BE2C (cell line): ENCODE measurements at regions not wholly inside any gene's neighbourhood (a gene's known extent, or its start where the extent isn't known, plus 50 kb on each side); places are given as distances from the start of the nearest gene placed in this dataset.

Experiments used
- DNase-seq: peaks from one replicate; pipeline ENCODE4 v3.0.0-alpha.2; 2020
- H3K27me3 ChIP-seq: fragments of 250-450 bp; sonication (Bioruptor Pico); 2 replicates; pipeline ENCODE4 v1.5.1; 2020; ENCODE audit warnings: mild to moderate bottlenecking
- H3K36me3 ChIP-seq: fragments of 250-450 bp; sonication (Bioruptor Pico); 2 replicates; pipeline ENCODE4 v1.5.1; 2020; ENCODE audit warnings: mild to moderate bottlenecking
- H3K4me1 ChIP-seq: fragments of 250-450 bp; sonication (Bioruptor Pico); 2 replicates; pipeline ENCODE4 v1.5.1; 2020
- H3K4me3 ChIP-seq: 2 replicates; pipeline ENCODE4 v1.5.1; 2011; ENCODE audit warnings: low read depth, low read length
- H3K9me3 ChIP-seq: fragments of 250-450 bp; sonication (Bioruptor Pico); 2 replicates; pipeline ENCODE4 v1.5.1; 2020
- TF ChIP-seq, protein P1 (sequence below): IDR thresholded peaks from 2 replicates; pipeline ENCODE4 v1.5.1; 2012; ENCODE audit warnings: mild to moderate bottlenecking, low read depth, low read length

DNA sequence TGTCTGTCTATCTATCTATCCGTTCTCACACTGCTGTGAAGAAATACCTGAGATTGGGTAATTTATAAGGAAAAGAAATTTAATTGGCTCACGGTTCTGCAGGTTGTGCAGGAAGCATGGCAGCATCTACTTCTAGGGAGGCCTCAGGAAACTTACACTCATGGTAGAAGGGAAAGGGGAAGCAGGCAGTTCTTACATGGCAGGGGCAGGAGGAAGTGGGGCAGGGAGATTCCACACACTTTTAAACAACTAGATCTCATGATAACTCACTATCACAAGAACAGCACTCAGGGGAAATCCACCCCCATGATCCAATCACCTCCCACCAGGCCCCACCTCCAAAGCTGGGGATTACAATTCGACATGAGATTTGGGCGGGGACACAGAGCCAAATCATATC lies 105.3 kb downstream of the SLC10A2 start:
- no peaks in the 10 kb centered on the region for H3K9me3 ChIP-seq
- peaks cover 12% of the 10 kb centered on the region for H3K27me3 ChIP-seq
- TF ChIP-seq, protein P1, sequence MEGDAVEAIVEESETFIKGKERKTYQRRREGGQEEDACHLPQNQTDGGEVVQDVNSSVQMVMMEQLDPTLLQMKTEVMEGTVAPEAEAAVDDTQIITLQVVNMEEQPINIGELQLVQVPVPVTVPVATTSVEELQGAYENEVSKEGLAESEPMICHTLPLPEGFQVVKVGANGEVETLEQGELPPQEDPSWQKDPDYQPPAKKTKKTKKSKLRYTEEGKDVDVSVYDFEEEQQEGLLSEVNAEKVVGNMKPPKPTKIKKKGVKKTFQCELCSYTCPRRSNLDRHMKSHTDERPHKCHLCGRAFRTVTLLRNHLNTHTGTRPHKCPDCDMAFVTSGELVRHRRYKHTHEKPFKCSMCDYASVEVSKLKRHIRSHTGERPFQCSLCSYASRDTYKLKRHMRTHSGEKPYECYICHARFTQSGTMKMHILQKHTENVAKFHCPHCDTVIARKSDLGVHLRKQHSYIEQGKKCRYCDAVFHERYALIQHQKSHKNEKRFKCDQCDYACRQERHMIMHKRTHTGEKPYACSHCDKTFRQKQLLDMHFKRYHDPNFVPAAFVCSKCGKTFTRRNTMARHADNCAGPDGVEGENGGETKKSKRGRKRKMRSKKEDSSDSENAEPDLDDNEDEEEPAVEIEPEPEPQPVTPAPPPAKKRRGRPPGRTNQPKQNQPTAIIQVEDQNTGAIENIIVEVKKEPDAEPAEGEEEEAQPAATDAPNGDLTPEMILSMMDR: no peak
- no peaks in the 10 kb centered on the region for H3K36me3 ChIP-seq
- no peak for DNase-seq
- H3K4me3 ChIP-seq: no peak overlapping the region
- H3K4me1 ChIP-seq: no peaks in the 10 kb centered on the region

DNA sequence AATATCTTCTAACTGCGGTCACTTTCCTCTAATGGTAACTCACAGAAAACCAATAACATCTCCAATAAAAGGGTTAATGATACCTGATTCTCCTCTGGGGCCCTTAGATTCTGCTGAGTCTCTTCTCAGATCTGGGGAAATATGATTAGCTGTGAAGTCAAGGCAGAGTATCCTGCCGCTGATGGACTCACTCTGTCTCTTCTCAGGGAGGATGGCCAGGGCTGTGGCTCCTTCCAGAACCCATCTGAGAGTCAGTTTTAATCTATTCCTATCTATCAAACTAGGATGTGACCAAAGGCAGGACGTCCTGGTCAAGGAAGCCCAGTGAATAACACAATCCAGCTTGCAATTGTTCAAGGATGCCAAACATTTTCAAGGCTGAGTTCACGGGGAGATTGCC lies 109.8 kb downstream of the SLC10A2 start:
- Histone ChIP-seq H3K27me3 (peaks cover 6% of the 10 kb centered on the region), H3K9me3 (no peaks in the 10 kb centered on the region), H3K4me1 (no peaks in the 10 kb centered on the region), H3K4me3 (no peak overlapping the region), H3K36me3 (no peaks in the 10 kb centered on the region)
- no peak for DNase-seq
- TF ChIP-seq, protein P1: no peak

DNA sequence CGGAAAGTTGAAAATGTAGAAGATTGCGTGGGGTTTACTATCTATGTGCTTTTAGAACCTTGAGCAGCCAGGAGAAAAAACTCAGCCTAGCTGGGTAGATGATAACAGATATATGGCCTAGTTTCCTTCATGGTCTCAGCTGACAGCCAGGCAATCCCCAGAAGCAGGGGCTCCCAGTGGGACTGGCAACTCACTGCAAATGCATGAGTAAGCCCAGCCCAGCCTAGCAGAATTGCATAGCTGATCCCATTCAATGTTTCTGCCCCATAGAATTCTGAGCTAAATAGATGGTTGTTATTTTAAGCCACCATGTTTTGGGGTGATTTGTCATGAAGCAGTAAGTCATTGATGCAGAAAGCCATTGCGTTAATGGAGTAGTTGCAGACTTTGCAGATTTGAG lies 108.5 kb downstream of the ERCC5 start:
- no peak for DNase-seq
- no peaks in the 10 kb centered on the region for H3K4me1 ChIP-seq
- no peaks in the 10 kb centered on the region for H3K9me3 ChIP-seq
- no peak overlapping the region for H3K4me3 ChIP-seq
- H3K36me3 ChIP-seq: no peaks in the 10 kb centered on the region
- peaks cover 6% of the 10 kb centered on the region for H3K27me3 ChIP-seq
- TF ChIP-seq, protein P1: no peak

DNA sequence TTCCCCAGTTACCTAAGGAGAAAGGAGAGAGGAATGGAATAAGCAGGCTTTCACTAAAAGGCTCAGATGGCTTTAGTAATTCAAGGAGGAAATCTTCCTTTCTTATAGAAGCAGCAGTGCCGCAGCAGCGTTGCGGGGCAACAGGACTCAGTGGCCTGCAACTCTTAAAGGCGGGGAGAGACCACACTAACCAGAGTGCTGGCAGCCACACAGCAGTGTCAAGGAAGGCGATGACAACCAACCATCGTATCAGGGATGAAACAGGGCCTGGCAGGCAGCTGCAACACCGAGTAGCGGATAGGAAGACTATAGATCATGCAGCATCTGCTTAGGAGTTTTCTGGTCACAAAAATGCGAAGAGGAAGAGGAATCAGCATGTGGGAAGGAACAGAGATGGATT lies 106.0 kb downstream of the ERCC5 start:
- no peak for DNase-seq
- Histone ChIP-seq H3K36me3 (no peaks in the 10 kb centered on the region), H3K9me3 (no peaks in the 10 kb centered on the region), H3K27me3 (peaks cover 18% of the 10 kb centered on the region), H3K4me3 (no peak overlapping the region), H3K4me1 (no peaks in the 10 kb centered on the region)
- TF ChIP-seq, protein P1: no peak

DNA sequence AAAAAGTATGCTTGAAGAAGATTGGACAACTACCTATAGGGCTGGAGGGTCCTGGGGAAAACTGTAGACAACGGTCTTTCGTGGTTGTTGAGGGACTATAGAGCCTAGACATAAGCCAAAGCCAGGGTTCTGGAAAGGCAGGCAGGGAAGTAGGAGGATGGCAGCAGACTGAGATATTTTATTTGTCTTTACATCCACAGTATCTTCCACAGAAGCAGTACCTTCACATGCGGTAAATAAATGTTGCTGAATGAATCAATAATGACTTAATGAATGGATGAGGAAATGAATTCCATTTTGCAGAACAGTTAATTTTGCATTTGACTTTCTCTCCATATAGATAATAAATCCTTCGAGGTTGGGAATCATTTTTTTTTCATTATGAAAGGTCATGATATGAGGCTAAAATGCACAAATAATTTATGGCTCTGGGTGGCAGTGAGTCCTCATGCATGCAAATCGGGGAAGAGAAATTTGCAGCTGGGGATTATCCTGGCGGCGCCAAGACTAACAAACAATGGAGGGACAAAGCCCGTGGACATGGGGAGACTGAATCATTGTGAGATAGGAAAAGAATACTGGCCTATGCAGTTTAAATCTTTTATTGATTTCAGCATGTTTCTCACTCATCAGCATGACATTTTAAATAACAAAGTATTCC lies 102.0 kb downstream of the ERCC5 start:
- H3K27me3 ChIP-seq: peaks cover 32% of the 10 kb centered on the region
- no peaks in the 10 kb centered on the region for H3K36me3 ChIP-seq
- TF ChIP-seq, protein P1: no peak
- no peaks in the 10 kb centered on the region for H3K9me3 ChIP-seq
- no peaks in the 10 kb centered on the region for H3K4me1 ChIP-seq
- DNase-seq: no peak
- H3K4me3 ChIP-seq: no peak overlapping the region

DNA sequence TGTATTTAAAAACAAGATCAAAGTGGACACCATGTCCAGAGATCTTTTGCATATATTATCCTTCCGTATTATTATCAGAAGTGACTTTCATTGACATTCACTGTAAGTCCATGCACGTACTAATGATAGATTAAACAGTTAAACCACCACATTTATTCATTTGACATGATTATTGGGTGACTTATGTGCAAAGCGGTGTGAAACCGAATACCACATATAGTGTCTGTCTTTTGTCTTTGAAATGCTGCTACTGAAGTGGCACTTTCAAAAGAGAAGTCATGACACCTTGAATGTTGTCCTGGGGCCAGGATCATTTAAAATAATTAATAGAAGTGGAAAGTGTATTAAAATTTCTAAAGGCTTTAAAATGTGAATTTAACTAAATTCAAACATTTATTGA lies 100.1 kb downstream of the ERCC5 start:
- Histone ChIP-seq H3K27me3 (peaks cover 32% of the 10 kb centered on the region), H3K4me1 (no peaks in the 10 kb centered on the region), H3K36me3 (no peaks in the 10 kb centered on the region), H3K9me3 (no peaks in the 10 kb centered on the region), H3K4me3 (no peak overlapping the region)
- TF ChIP-seq, protein P1: no peak
- DNase-seq: no peak
